ENCODE measurements at regions not wholly inside any gene's neighbourhood (a gene's known extent, or its start where the extent isn't known, plus 50 kb on each side); places are given as distances from the start of the nearest gene placed in this dataset.

GRCh38 chr7:22962775-22963350 lies 51.1 kb downstream of the HYCC1 start:
- no peak for DNase-seq (ENCODE audit: low read depth in 4 of 4, low spot score in 1 of 4)

- no peak for DNase-seq (ENCODE audit: low read depth in 4 of 4, low spot score in 1 of 4)
These were observed 55.2 kb downstream of the HYCC1 start for GRCh38 chr7:22958742-22959141.

- no peak for DNase-seq (ENCODE audit: low read depth in 4 of 4, low spot score in 1 of 4)
These were observed 59.7 kb downstream of the HYCC1 start for GRCh38 chr7:22954251-22954650.

- no peak for DNase-seq (ENCODE audit: low read depth in 4 of 4, low spot score in 1 of 4)
These were observed 61.5 kb downstream of the HYCC1 start for GRCh38 chr7:22952306-22953015.

GRCh38 chr7:22949944-22950343 lies 64.0 kb downstream of the HYCC1 start:
- DNase-seq (ENCODE audit: low read depth in 4 of 4, low spot score in 1 of 4), result no peak

- no peak for DNase-seq (ENCODE audit: low read depth in 4 of 4, low spot score in 1 of 4)
These were observed 64.7 kb downstream of the HYCC1 start for GRCh38 chr7:22949221-22949620.

GRCh38 chr7:22948770-22949169 lies 65.2 kb downstream of the HYCC1 start:
- DNase-seq (ENCODE audit: low read depth in 4 of 4, low spot score in 1 of 4), result no peak

- no peak for DNase-seq (ENCODE audit: low read depth in 4 of 4, low spot score in 1 of 4)
These were observed 68.3 kb downstream of the HYCC1 start for GRCh38 chr7:22945584-22945983.

GRCh38 chr7:22944510-22944909 lies 69.4 kb downstream of the HYCC1 start:
- no peak for DNase-seq (ENCODE audit: low read depth in 4 of 4, low spot score in 1 of 4)

GRCh38 chr7:22944022-22944421 lies 69.9 kb downstream of the HYCC1 start:
- DNase-seq (ENCODE audit: low read depth in 4 of 4, low spot score in 1 of 4), result no peak

GRCh38 chr7:22942191-22942590 lies 71.7 kb downstream of the HYCC1 start:
- DNase-seq (ENCODE audit: low read depth in 4 of 4, low spot score in 1 of 4), result no peak

GRCh38 chr7:22939842-22940241 lies 74.1 kb downstream of the HYCC1 start:
- no peak for DNase-seq (ENCODE audit: low read depth in 4 of 4, low spot score in 1 of 4)

GRCh38 chr7:22937946-22938345 lies 76.0 kb downstream of the HYCC1 start:
- DNase-seq (ENCODE audit: low read depth in 4 of 4, low spot score in 1 of 4), result no peak

GRCh38 chr7:22936246-22936645 lies 77.7 kb downstream of the HYCC1 start:
- DNase-seq (ENCODE audit: low read depth in 4 of 4, low spot score in 1 of 4), result no peak

GRCh38 chr7:22935269-22935668 lies 78.7 kb downstream of the HYCC1 start:
- no peak for DNase-seq (ENCODE audit: low read depth in 4 of 4, low spot score in 1 of 4)

- DNase-seq (ENCODE audit: low read depth in 4 of 4, low spot score in 1 of 4), result no peak
These were observed 79.4 kb downstream of the HYCC1 start for GRCh38 chr7:22934473-22935065.

- no peak for DNase-seq (ENCODE audit: low read depth in 4 of 4, low spot score in 1 of 4)
These were observed 79.9 kb downstream of the HYCC1 start for GRCh38 chr7:22934023-22934422.

GRCh38 chr7:22932896-22933295 lies 81.0 kb downstream of the HYCC1 start:
- DNase-seq (ENCODE audit: low read depth in 4 of 4, low spot score in 1 of 4), result no peak

- DNase-seq (ENCODE audit: low read depth in 4 of 4, low spot score in 1 of 4), result no peak
These were observed 82.9 kb downstream of the HYCC1 start for GRCh38 chr7:22931011-22931410.

- no peak for DNase-seq (ENCODE audit: low read depth in 4 of 4, low spot score in 1 of 4)
These were observed 91.6 kb downstream of the HYCC1 start for GRCh38 chr7:22922307-22922706.

- no peak for DNase-seq (ENCODE audit: low read depth in 4 of 4, low spot score in 1 of 4)
These were observed 92.4 kb downstream of the HYCC1 start for GRCh38 chr7:22921386-22922086.

- DNase-seq (ENCODE audit: low read depth in 4 of 4, low spot score in 1 of 4), result no peak
These were observed 93.3 kb downstream of the HYCC1 start for GRCh38 chr7:22920672-22921071.
